HepG2 (cell line): ENCODE measurements at regions not wholly inside any gene's neighbourhood (a gene's known extent, or its start where the extent isn't known, plus 50 kb on each side); places are given as distances from the start of the nearest gene placed in this dataset.

Experiments
- ARNTL ChIP-seq: sonication (generic); formaldehyde crosslinking; IDR thresholded peaks from 2 replicates; pipeline ENCODE4 v1.4.0; 2020; ENCODE audit warnings: mild to moderate bottlenecking, missing genetic modification reagents
- MAZ ChIP-seq, 2 experiments: sonication (generic) in 1 of 2; formaldehyde crosslinking in 1 of 2; IDR thresholded peaks; 2 replicates each; pipeline versions ENCODE4 v1.5.0 to v1.6.1; 2012 to 2020; ENCODE audit warnings: low read depth in 2 of 2, mild to moderate bottlenecking in 2 of 2, borderline replicate concordance in 1 of 2, improper control_type of control experiment in 1 of 2, low read length in 1 of 2, missing genetic modification reagents in 1 of 2, moderate library complexity in 1 of 2
- POLR2A ChIP-seq, 2 experiments: IDR thresholded peaks; 2 replicates each; pipeline ENCODE4 v1.6.1; 2011; ENCODE audit warnings: low read depth in 2 of 2, low read length in 2 of 2, mild to moderate bottlenecking in 1 of 2, moderate library complexity in 1 of 2; ENCODE audit not compliant: insufficient read depth in 1 of 2
- ZNF12 ChIP-seq: sonication (generic); formaldehyde crosslinking; IDR thresholded peaks from 2 replicates; pipeline ENCODE4 v1.5.0; 2020; ENCODE audit warnings: missing genetic modification reagents
- TF ChIP-seq, protein P1 (sequence below): sonication (generic); formaldehyde crosslinking; IDR thresholded peaks from 2 replicates; pipeline ENCODE4 v1.5.0; 2020; ENCODE audit warnings: mild to moderate bottlenecking, missing genetic modification reagents, moderate library complexity
- TF ChIP-seq, protein P2 (sequence below): sonication (generic); formaldehyde crosslinking; IDR thresholded peaks from 2 replicates; pipeline ENCODE4 v1.8.0; 2022; ENCODE audit warnings: mild to moderate bottlenecking, missing genetic modification reagents, borderline replicate concordance

DNA sequence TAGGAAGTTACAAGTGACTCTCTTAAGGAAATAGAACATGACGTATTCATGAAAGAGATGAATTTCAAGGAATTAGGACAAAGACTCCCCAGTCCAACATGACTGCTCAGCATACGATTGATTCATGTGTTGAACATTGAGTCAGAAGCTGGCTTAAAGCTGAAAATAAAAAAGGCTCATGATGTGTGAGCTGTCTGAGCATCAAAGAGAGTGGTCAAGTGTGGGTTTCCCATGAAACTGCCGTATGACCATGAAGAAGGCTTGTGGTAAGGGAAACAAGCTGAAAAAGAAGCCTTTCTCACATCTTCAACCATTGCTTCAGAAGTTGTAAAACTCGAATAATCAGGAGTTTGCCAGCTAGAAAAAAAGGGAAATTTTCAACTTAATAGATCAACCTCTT, 201.9 kb upstream of the APCDD1 start:
- TF ChIP-seq, protein P1, sequence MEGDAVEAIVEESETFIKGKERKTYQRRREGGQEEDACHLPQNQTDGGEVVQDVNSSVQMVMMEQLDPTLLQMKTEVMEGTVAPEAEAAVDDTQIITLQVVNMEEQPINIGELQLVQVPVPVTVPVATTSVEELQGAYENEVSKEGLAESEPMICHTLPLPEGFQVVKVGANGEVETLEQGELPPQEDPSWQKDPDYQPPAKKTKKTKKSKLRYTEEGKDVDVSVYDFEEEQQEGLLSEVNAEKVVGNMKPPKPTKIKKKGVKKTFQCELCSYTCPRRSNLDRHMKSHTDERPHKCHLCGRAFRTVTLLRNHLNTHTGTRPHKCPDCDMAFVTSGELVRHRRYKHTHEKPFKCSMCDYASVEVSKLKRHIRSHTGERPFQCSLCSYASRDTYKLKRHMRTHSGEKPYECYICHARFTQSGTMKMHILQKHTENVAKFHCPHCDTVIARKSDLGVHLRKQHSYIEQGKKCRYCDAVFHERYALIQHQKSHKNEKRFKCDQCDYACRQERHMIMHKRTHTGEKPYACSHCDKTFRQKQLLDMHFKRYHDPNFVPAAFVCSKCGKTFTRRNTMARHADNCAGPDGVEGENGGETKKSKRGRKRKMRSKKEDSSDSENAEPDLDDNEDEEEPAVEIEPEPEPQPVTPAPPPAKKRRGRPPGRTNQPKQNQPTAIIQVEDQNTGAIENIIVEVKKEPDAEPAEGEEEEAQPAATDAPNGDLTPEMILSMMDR: no peak
- TF ChIP-seq ZNF12 (CRISPR knock-in tag) (no peak), POLR2A (IDR thresholded peaks at IDR 0.05; ENCODE audit: insufficient read depth in 1 of 2, low read depth in 2 of 2, low read length in 2 of 2) (no peak), ARNTL (CRISPR knock-in tag) (no peak), MAZ (IDR thresholded peaks at IDR 0.05; ENCODE audit: borderline replicate concordance, low read depth, low read length) (no peak), MAZ (CRISPR knock-in tag; IDR thresholded peaks at IDR 0.05; ENCODE audit: low read depth) (no peak)
- TF ChIP-seq, protein P2, sequence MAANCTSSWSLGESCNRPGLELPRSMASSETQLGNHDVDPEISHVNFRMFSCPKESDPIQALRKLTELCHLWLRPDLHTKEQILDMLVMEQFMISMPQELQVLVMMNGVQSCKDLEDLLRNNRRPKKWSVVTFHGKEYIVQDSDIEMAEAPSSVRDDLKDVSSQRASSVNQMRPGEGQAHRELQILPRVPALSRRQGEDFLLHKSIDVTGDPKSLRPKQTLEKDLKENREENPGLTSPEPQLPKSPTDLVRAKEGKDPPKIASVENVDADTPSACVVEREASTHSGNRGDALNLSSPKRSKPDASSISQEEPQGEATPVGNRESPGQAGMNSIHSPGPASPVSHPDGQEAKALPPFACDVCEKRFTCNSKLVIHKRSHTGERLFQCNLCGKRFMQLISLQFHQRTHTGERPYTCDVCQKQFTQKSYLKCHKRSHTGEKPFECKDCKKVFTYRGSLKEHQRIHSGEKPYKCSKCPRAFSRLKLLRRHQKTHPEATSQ (CRISPR knock-in tag): no peak
